GM23338 (cell line): ENCODE measurements at regions not wholly inside any gene's neighbourhood (a gene's known extent, or its start where the extent isn't known, plus 50 kb on each side); places are given as distances from the start of the nearest gene placed in this dataset.

Source experiments
- ATAC-seq: fragments of 200-7000 bp; cut with Tn5 transposase; 3 replicates; pipeline ENCODE4 v1.9.1; 2020
- DNase-seq: peaks from one replicate; pipeline ENCODE4 v3.0.0-alpha.2; 2015; ENCODE audit warnings: low spot score
- H2AFZ ChIP-seq: fragments of 200-600 bp; sonication (generic); 2 replicates; pipeline ENCODE4 v1.8.0; 2016; ENCODE audit warnings: antibody characterized with exemption, mild to moderate bottlenecking, moderate library complexity
- H3F3A ChIP-seq: fragments of 200-600 bp; sonication (generic); replicated peaks from 2 replicates; pipeline ENCODE4 v1.8.0; 2017; ENCODE audit warnings: antibody characterized with exemption, mixed run types, low read depth
- H3K27ac ChIP-seq: fragments of 200-600 bp; sonication (generic); 2 replicates; pipeline ENCODE4 v1.6.1; 2016; ENCODE audit warnings: low read depth
- H3K27me3 ChIP-seq: fragments of 200-600 bp; sonication (generic); 2 replicates; pipeline ENCODE4 v1.8.0; 2016; ENCODE audit warnings: mild to moderate bottlenecking, mixed run types, moderate library complexity; ENCODE audit not compliant: insufficient read depth
- H3K36me3 ChIP-seq: fragments of 200-600 bp; sonication (generic); 2 replicates; pipeline ENCODE4 v1.8.0; 2016; ENCODE audit warnings: mild to moderate bottlenecking; ENCODE audit not compliant: insufficient read depth
- H3K4me1 ChIP-seq: fragments of 200-600 bp; sonication (generic); 2 replicates; pipeline ENCODE4 v1.8.0; 2016; ENCODE audit warnings: mild to moderate bottlenecking, moderate library complexity; ENCODE audit not compliant: insufficient read depth
- H3K4me2 ChIP-seq: fragments of 200-600 bp; sonication (generic); 2 replicates; pipeline ENCODE4 v1.7.1; 2017; ENCODE audit warnings: mixed run types
- H3K4me3 ChIP-seq: fragments of 200-600 bp; sonication (generic); 2 replicates; pipeline ENCODE4 v1.6.1; 2016; ENCODE audit warnings: mixed run types
- H3K79me2 ChIP-seq: fragments of 200-600 bp; sonication (generic); replicated peaks from 2 replicates; pipeline ENCODE4 v1.8.0; 2017; ENCODE audit warnings: mild to moderate bottlenecking; ENCODE audit not compliant: insufficient read depth
- H3K9me2 ChIP-seq: fragments of 200-600 bp; sonication (generic); 2 replicates; pipeline ENCODE4 v1.8.0; 2017; ENCODE audit not compliant: insufficient read depth
- H4K20me1 ChIP-seq: fragments of 200-600 bp; sonication (generic); replicated peaks from 2 replicates; pipeline ENCODE4 v1.8.0; 2017; ENCODE audit warnings: mild to moderate bottlenecking; ENCODE audit not compliant: insufficient read depth
- H3K27ac Mint-ChIP-seq: 2 replicates; pipeline ENCODE4 v1.8.0; 2020; ENCODE audit warnings: inconsistent platforms, mild to moderate bottlenecking, moderate library complexity, mixed read lengths
- H3K27me3 Mint-ChIP-seq: 3 replicates; pipeline ENCODE4 v1.8.0; 2022; ENCODE audit warnings: low read depth, mild to moderate bottlenecking, moderate library complexity, mixed read lengths, inconsistent platforms; ENCODE audit not compliant: insufficient read depth, poor library complexity
- H3K36me3 Mint-ChIP-seq: 3 replicates; pipeline ENCODE4 v1.8.0; 2021; ENCODE audit warnings: low read depth, mild to moderate bottlenecking, inconsistent platforms, moderate library complexity, mixed read lengths
- H3K4me1 Mint-ChIP-seq: 3 replicates; pipeline ENCODE4 v1.8.0; 2020; ENCODE audit warnings: mild to moderate bottlenecking, inconsistent platforms, mixed read lengths
- H3K4me3 Mint-ChIP-seq: 3 replicates; pipeline ENCODE4 v1.8.0; 2021; ENCODE audit warnings: moderate library complexity, mild to moderate bottlenecking, inconsistent platforms, mixed read lengths
- H3K9me3 Mint-ChIP-seq: 3 replicates; pipeline ENCODE4 v1.8.0; 2020; ENCODE audit warnings: moderate library complexity, mild to moderate bottlenecking, inconsistent platforms, mixed read lengths
- ETS1 ChIP-seq: IDR thresholded peaks from 2 replicates; pipeline ENCODE4 v1.6.1; 2016; ENCODE audit warnings: antibody characterized with exemption
- EZH2phosphoT487 ChIP-seq: fragments of 200-600 bp; sonication (generic); IDR thresholded peaks from one replicate; pipeline ENCODE4 v1.8.1; 2018; ENCODE audit warnings: antibody characterized with exemption; ENCODE audit not compliant: unreplicated experiment
- JUNB ChIP-seq: IDR thresholded peaks from one replicate; pipeline ENCODE4 v1.6.1; 2016; ENCODE audit warnings: antibody characterized with exemption; ENCODE audit not compliant: unreplicated experiment
- NANOG ChIP-seq: IDR thresholded peaks from 2 replicates; pipeline ENCODE4 v1.6.1; 2016; ENCODE audit warnings: antibody characterized with exemption, borderline replicate concordance
- STAT1 ChIP-seq: IDR thresholded peaks from one replicate; pipeline ENCODE4 v1.6.1; 2016; ENCODE audit warnings: antibody characterized with exemption; ENCODE audit not compliant: unreplicated experiment
- ZNF114 ChIP-seq: fragments of 250-450 bp; sonication (Bioruptor Pico); IDR thresholded peaks from 2 replicates; pipeline ENCODE4 v1.5.0; 2020; ENCODE audit warnings: mild to moderate bottlenecking, moderate library complexity
- ZNF331 ChIP-seq: fragments of 250-450 bp; sonication (Bioruptor Pico); IDR thresholded peaks from 2 replicates; pipeline ENCODE4 v1.5.0; 2020; ENCODE audit warnings: low read depth, mild to moderate bottlenecking, moderate library complexity
- ZNF462 ChIP-seq: fragments of 250-450 bp; sonication (Bioruptor Pico); IDR thresholded peaks from 2 replicates; pipeline ENCODE4 v1.5.0; 2020; ENCODE audit warnings: mild to moderate bottlenecking, moderate library complexity
- TF ChIP-seq, protein P1 (sequence below), 2 experiments: fragments of 200-600 bp in 1 of 2; sonication (generic) in 1 of 2; conservative IDR thresholded peaks; 2 replicates each; pipeline versions ENCODE4 v1.5.1 to v1.6.1; 2016 to 2017; ENCODE audit warnings: antibody characterized with exemption in 2 of 2, low read depth in 2 of 2, mild to moderate bottlenecking in 2 of 2, moderate library complexity in 1 of 2
- TF ChIP-seq, protein P2 (sequence below): IDR thresholded peaks from one replicate; pipeline ENCODE4 v1.6.1; 2018; ENCODE audit warnings: antibody characterized with exemption; ENCODE audit not compliant: unreplicated experiment

GRCh38 chr13:38566023-38566422 is 120.9 kb upstream of the FREM2 start:
- Histone ChIP-seq H3K27ac (no peak overlapping the region), H3K79me2 (no peaks in the 10 kb centered on the region), H4K20me1 (no peaks in the 10 kb centered on the region), H3F3A (no peaks in the 10 kb centered on the region), H3K27me3 (no peaks in the 10 kb centered on the region), H3K9me2 (no peaks in the 10 kb centered on the region), H3K4me2 (no peak overlapping the region), H3K36me3 (no peaks in the 10 kb centered on the region), H3K4me1 (no peaks in the 10 kb centered on the region), H2AFZ (no peak overlapping the region), H3K4me3 (no peak overlapping the region)
- Mint-ChIP-seq H3K36me3 (no peaks in the 10 kb centered on the region), H3K9me3 (peaks cover 8% of the 10 kb centered on the region; the same call in 1 of the 3 replicates), H3K27ac (no peak overlapping the region), H3K4me1 (no peaks in the 10 kb centered on the region; the same call in 2 of the 3 replicates), H3K27me3 (peaks cover 3% of the 10 kb centered on the region), H3K4me3 (no peak overlapping the region)
- ATAC-seq = no peak
- DNase-seq = no peak
- TF ChIP-seq ZNF331 (CRISPR knock-in tag) (no peak), ETS1 (no peak), JUNB (no peak), ZNF114 (CRISPR knock-in tag) (no peak), NANOG (no peak), EZH2phosphoT487 (no peak), STAT1 (no peak), ZNF462 (CRISPR knock-in tag) (no peak)
- TF ChIP-seq, protein P1, sequence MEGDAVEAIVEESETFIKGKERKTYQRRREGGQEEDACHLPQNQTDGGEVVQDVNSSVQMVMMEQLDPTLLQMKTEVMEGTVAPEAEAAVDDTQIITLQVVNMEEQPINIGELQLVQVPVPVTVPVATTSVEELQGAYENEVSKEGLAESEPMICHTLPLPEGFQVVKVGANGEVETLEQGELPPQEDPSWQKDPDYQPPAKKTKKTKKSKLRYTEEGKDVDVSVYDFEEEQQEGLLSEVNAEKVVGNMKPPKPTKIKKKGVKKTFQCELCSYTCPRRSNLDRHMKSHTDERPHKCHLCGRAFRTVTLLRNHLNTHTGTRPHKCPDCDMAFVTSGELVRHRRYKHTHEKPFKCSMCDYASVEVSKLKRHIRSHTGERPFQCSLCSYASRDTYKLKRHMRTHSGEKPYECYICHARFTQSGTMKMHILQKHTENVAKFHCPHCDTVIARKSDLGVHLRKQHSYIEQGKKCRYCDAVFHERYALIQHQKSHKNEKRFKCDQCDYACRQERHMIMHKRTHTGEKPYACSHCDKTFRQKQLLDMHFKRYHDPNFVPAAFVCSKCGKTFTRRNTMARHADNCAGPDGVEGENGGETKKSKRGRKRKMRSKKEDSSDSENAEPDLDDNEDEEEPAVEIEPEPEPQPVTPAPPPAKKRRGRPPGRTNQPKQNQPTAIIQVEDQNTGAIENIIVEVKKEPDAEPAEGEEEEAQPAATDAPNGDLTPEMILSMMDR (conservative IDR thresholded peaks at IDR 0.05; ENCODE audit: low read depth in 2 of 2) = no peak
- TF ChIP-seq, protein P2, sequence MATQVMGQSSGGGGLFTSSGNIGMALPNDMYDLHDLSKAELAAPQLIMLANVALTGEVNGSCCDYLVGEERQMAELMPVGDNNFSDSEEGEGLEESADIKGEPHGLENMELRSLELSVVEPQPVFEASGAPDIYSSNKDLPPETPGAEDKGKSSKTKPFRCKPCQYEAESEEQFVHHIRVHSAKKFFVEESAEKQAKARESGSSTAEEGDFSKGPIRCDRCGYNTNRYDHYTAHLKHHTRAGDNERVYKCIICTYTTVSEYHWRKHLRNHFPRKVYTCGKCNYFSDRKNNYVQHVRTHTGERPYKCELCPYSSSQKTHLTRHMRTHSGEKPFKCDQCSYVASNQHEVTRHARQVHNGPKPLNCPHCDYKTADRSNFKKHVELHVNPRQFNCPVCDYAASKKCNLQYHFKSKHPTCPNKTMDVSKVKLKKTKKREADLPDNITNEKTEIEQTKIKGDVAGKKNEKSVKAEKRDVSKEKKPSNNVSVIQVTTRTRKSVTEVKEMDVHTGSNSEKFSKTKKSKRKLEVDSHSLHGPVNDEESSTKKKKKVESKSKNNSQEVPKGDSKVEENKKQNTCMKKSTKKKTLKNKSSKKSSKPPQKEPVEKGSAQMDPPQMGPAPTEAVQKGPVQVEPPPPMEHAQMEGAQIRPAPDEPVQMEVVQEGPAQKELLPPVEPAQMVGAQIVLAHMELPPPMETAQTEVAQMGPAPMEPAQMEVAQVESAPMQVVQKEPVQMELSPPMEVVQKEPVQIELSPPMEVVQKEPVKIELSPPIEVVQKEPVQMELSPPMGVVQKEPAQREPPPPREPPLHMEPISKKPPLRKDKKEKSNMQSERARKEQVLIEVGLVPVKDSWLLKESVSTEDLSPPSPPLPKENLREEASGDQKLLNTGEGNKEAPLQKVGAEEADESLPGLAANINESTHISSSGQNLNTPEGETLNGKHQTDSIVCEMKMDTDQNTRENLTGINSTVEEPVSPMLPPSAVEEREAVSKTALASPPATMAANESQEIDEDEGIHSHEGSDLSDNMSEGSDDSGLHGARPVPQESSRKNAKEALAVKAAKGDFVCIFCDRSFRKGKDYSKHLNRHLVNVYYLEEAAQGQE = no peak
